Activated CD4-positive, alpha-beta T cell treated with anti-CD3 and anti-CD28 coated beads for 24 hours (primary cell): ENCODE measurements at regions not wholly inside any gene's neighbourhood (a gene's known extent, or its start where the extent isn't known, plus 50 kb on each side); places are given as distances from the start of the nearest gene placed in this dataset.

Source experiments
- DNase-seq, 2 donors: peaks; one replicate each; pipeline ENCODE4 v3.0.0-alpha.2; 2020; ENCODE audit warnings: low read depth in 2 of 2

DNA sequence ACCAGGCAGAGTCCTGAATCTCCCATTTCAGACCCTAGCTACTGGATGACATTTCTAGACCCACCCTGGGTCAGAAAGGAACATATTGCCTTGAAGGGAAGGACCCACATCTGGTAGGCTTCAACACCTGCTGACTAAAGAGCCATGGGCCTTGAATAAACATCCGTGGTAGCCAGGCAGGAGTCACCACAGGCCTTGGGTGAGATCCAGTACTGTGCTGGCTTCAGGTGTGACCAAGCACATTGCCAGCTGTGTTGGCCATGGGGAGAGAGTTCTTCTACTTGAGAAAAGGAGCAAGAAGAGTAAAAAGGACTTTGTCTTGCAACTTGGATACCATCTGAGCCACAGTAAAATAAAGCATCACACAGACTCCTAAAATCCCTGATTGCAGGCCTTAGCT lies 332.6 kb downstream of the SLC16A7 start:
- no peak for DNase-seq

DNA sequence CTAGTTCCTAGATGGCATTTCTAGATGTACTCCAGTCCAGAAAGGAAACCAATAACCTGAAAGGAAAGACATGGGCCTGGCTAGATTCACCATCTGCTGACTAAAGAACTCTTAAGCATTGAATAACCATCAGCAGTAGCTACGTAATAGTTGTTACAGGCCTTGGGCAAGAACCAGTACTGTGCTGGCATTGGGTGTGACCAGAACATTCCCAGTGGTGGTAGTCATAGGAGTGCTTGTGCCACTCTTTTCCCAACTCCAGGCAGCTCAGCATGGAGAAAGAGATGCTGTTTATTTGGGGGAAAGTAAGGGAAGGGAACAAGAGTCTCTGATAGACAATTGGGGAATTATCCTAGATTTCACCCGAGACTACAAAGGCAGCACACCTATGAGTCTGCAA lies 333.3 kb downstream of the SLC16A7 start:
- no peak for DNase-seq

DNA sequence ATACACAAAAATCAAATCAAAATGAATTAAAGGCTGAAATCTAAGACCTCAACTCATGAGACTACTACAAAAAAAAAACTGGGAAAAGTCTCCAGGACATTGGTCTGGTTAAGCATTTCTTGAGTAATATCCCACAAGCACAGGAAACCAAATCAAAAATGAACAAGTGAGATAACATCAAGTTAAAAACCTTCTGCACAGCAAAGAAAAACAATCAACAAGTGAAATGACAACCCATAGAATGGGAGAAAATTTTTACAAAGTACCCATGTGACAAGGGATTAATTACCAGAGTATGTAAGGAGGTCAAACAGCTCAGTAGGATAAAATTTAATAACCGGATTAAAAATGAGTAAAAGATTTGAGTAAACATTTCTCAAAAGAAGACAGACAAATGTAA lies 338.7 kb downstream of the SLC16A7 start:
- DNase-seq, result no peak

DNA sequence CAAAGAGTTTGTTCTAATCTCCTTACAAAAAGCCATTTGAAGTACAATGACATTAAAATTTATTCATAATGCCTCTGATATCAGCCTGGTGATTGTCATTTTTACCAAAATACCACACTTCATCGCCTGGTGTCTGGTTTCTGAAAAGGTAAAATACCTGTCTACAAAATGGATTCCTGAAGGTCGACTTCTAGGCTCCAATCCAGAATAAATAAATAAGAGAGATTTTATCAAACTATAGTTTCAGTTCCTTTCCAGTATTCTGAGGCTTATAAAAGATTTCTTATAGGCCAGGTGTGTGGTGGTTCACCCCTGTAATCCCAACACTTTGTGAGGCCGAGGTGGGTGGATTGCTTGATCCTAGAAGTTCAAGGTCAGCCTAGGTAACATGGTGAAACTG lies 340.7 kb downstream of the SLC16A7 start:
- no peak for DNase-seq

DNA sequence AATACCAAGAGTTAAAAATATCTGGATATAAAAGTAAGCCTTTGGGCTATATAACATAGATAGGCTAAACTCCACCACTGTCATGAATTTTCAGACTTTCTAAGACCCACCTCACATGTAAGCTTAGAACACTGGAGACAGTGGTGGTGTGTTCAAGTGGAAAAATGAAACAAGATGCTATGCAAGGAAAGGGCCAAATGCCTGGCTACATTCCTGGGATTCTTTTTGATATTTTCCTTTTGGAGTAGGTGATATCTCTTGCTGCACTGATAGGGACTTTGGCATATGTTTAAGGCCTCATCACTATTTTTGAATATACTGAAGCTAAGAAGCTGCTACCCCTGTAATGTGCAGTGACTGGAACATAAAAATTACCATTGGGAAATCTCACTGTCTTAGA lies 341.3 kb downstream of the SLC16A7 start:
- DNase-seq, result no peak

DNA sequence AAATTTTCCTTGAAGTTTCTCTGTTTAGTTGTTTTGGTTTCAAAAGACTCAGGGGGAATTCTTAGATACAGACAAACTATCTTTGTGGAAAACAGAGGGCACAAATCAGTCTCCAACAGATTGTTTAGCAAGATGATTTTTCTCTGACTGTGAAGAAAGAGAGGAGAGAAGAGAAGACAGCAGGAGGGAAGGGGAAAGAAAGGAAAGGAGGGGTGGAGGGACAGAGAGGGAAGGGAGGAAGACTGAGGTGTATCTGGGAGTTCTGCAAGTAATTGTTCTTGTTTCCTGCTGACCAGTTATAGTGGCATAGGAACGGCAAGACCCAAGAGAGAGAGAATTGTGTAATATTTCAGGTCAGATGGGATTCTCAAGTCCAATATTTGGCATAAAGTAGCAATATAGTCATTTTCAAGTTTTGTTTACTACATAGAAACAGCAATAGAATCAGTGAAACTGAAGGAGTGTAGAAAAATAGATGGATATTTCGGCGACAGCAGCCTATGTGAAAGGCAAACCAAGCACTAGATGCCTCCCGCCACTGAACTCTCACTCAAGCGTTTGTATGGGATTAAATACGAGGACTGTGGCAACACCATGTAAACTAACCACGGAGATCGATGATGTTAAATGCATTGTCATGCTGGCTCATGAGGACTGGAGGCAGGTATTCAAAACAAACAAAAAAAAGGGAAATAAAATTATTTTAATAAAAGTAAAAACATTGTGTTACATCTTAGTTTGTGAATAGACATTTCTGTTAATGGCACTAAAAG lies 342.5 kb downstream of the SLC16A7 start:
- no peak for DNase-seq

DNA sequence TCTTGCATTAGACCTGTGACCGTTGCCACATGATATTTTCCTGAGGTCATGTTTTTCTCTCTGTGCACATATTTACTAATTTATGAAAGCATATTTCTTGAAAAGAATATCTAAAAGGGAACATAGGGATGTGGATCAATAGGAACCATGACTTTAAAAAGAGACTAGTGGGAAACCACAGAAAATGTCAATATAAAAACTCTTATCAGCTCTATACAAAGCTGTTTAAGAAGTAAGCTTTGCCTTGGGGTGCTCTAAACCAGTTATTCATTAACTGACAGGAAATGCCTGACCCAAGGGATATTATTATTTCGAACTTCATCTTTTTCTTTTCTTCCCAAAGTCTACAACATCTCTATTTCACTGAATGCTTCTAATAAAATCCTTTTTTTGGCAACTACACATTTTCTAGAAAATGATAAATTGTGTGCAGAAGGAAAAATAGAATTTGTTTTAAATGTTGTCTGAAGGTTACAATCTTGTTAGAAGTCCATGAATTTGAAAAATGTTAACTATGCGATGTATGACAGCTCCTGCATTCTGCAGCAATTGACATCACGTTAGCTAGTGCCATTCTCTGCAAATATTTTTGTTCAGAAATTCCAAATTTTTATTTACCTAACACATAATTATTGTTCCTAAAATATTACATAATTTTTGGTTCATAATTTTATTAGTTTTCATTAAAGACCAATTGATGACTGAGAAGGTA lies 345.0 kb downstream of the SLC16A7 start:
- DNase-seq, result no peak

DNA sequence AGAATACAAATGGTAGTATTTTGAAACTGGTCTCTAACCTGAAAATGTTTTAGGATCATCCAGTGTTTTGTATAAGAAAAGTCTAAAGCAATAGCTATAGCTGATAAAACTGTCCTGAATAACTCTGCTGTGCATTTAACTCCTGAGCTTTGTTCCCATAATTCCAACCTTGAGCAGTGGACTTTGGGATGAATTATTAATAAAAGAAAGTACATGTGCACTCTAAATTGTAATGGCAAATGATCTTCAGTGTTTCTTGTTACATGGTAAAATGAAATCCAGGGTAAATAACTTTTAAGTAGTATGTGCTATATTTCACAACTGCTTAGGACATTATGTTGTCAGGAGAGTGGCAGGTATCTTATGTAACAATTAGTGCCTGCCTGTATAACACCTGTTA lies 345.6 kb downstream of the SLC16A7 start:
- DNase-seq, result no peak

DNA sequence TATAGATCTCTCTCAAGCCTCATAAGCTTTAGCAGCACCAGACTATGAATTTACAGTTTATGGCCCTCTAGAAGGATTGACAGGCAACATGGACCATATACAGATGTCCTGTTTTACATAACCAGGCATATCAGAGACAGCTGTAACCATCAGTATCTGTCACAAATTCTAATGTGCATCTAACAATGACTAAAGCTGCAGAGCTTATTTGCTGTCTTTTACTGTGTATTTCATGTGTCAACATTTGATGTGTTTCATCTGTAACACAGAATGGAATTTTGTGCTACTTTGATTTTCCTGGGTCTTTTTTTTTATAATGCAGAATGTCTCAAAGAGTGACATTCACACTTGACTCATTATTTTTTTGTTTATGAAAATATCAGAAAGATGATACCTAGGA lies 348.3 kb downstream of the SLC16A7 start:
- DNase-seq, result no peak

DNA sequence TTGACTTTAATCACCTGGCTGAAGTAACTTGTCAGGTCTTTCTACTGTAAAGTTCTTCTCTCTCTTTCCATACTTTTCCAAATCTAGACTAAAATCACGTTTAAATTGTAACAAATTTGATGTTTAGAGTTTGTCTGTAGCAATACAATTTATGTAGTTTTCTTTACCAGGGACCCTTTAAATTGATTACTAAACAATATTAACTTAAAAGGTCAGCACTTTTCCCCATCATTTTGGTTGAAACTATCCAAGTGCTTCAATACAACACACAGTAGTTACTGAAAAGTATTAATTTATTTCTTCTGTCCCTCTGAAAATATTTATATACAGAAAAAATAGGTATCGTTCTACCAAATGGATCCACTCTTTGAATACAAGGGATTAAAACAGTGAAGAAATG lies 350.8 kb downstream of the SLC16A7 start:
- DNase-seq, result no peak

DNA sequence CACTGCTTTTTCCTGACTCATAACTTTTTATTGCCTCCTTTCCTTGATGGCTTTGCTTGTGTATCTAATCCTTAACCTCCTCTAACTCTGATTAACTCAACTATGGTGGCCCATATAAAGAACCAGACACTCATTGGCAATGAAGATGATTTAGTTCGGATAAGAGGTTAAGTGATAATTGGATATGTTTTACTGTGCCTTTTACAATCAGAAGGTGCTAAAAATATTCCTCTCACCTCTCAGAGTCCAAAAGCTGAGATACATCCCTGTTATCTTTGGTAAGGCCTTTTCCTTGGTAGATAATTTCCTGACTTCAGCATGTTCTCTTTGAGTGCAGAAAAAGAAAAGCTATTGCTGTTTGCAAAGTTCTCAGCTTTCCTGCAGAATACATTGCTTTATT lies 367.7 kb downstream of the SLC16A7 start:
- no peak for DNase-seq

DNA sequence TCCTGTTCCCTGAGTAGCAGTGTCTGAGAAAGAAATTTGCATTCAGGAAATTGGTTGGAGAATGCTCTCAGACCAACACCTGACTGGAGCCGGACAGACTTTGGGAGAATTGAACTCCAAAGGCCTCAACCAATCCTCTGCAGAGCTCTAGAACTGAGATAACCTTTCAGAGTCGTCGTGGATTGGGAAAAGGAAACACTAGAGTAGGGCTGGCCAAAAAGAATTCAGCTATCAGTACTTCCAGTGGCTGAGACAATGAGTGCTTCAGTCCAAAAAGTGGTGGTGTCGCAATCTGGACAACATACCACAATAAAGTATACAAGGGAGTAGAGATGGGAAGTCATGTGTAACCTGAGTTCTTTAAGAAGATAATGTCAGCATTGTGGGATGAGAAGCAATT lies 377.1 kb downstream of the SLC16A7 start:
- DNase-seq, result no peak

DNA sequence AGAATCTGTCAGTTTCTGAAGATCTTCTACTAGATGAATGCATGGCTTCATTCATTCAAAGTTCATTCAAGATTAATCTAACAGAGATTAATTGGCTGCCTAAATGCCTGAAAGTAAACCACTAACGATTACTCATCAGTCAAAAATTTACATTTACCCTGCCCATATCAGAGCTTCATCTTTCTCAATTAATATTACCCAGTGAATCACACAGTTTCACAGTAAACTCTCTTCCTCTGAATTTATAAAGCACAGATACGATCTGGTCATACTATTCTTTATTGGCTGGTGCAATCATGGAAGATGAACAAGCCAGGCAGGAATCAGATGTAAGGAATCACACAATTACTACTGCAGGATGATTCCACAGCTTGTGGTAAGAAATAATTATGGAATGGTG lies 377.7 kb downstream of the SLC16A7 start:
- DNase-seq, result no peak

DNA sequence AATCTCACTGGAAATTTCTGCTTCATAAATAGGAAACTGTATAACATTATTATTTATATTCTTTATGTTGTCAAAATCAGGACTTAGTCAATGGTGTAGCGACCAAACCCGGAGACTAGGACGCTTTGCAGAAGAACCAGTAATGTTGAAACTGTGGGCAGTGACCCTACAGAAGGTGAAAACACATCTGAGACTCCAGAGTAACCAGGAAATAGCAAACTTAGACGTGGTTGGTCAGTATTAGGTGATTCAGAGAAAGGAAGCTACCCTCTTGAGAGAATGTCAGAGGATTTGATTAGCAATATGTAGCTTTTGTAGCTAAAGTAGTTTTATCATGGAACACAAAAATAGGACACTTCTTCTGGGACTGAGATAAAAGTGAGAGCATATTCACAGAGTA lies 381.9 kb downstream of the SLC16A7 start:
- DNase-seq, result no peak

DNA sequence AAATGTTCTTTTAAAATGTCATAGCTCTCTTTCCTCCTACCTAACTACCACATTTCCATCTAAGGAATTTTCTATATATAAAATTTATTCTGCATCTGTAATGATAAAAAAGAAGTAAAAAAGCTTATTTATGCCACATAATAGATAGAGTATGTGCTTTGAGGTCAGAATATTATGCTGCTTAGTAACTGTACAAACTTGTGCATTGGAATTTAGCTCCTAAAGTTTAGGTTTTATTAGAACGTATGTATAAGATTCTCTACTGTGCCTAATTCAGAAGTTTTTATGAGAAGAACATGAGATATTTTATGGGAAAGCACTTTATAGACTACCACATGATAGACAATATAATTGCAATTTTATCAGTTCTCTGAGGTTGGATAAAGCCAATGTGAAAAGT lies 384.6 kb downstream of the SLC16A7 start:
- DNase-seq, result no peak

DNA sequence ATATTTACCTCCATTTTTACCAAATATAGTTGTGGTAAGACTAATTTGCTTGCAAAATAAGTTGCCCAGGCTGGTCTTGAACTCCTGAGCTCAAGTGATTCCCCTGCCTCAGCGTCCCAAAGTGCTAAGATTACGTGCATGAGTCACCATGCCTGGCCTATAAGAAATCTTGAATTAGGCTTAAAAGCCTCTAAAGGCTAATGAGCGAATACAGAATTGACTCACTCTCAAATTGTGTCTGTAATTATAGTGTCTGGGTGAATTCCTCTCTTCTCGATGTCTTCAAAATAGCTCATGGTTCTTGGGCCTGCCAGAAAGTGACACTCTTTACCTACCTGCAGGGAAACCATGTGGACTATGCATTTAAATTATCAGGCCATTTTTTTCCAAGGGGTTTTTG lies 403.5 kb downstream of the SLC16A7 start:
- DNase-seq, result no peak

DNA sequence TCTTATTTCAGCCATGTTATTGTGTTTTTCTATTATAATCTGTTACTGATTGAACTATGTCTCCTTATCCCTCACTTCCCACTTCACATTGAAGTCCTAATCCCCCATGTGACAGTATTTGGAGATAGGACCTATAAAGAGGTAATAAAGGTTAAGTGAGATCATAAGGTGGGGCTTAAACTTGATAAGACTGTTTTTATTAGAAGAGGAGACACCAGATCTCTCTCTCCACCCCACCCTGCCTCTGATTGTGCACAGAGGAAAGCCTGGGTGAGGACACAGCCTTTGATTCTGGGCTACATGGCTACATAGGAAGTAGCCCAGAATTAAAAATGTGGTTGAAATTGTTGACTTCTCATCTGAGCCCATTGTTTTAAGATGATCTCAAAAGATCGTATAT lies 414.7 kb downstream of the SLC16A7 start:
- no peak for DNase-seq

DNA sequence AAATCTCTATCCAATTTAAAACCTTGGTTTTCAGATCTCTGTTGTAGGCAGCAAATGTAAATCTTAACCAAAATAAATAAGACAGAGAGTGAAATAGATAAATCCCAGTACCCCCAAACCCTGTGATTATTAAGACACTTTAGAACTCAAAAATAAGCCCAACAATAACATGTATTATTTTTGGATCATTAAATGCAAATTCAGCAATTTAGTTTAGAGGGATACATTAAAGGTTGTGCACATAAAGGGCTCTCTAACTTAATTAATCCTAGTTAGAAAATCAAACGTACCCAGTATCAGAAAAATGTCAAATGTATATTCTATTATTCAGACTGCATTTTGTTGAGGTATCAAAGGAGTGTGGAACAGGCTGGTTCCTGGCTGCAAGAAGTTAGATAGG lies 416.8 kb downstream of the SLC16A7 start:
- DNase-seq, result no peak

DNA sequence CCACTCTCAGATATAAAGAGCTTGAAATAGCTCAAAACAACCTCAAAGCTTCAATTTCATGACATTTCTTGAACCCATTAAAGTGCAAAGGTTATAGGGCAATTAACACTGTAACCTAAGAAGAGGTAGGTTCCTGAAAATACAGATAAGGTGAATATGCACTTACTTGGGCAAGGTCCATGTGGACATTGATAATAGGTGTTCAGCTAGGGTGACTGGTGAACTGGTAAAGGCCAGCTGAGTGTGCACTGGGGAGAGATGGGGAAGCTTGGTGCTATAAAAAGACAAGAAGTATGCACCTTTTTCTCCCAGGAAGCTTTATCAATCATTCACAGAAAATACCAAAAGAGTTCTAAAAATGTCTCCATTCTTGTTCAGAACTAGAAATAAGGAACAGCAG lies 418.6 kb downstream of the SLC16A7 start:
- no peak for DNase-seq

DNA sequence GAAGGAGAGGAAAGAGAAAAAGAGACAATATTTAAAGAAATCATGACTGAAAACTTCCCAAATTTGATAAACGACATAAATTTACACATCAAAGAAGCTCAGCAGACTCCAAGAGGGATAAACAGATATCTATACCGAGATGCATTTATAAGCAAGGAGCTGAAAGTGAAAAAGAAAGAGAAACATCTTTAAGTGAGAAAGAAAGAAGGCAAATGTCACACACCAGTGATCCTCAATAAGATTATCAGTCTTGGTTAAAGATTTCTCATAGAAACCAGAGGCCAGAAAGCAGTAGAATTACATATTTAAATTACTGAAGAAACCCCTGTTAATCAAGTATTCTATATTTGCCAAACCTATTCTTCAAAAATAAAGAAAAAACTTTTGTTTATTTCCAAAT lies 424.2 kb downstream of the SLC16A7 start:
- DNase-seq, result no peak

DNA sequence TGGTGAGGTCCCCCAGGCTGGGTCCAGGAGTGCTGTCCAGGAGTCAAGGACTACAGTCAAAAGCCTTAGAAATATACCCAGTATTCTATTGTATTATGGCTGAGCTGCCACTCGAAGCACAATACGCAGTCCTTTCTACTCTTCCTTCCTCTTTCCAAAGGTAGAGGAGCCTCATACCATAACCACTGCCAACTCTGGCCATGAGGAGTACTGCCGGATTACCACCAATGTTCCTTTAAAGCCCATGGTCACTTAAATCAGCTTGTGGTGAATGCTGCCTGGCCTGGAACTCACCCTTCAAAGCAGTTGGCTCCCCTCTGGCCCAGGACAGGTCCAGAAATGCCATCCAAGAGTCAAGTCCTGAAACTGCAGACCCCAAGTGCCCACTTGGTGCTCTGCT lies 425.4 kb downstream of the SLC16A7 start:
- no peak for DNase-seq

DNA sequence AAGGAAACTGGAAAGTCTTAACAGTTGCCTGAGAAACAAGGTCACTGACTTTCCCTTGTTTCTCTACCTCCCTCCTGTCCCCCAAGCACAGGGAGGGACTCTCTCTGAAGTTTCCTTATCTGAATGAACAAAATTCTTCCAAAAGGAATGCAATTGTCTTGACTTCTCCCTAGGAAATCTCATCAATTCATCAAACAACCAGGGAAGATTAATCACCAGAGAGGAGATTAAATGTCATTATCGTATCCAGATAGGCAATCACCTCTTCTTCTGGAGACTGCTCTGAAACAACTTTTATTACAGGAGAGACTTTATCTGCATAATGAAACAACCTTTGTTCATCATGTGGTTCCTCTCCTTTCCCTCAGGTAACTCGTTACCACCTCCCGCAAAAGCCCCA lies 431.4 kb downstream of the SLC16A7 start:
- DNase-seq, result no peak

DNA sequence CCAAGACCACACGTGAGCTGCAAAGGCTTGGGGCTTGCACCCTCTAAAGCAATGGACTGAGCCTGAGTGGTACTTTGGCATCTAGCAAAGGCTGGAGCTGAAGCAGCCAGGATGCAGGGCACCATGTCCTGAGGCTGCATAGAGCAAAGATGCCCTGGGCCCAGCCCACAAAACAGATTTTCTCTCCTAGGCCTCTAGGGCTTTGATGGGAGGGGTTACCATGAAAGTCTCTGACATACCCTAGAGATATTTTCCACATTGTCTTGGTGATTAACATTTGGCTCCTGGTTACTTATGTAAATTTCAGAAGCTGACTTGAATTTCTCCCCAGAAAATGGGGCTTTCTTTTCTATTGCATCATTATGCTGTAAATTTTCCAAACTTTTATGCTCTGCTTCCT lies 438.3 kb downstream of the SLC16A7 start:
- DNase-seq, result no peak

DNA sequence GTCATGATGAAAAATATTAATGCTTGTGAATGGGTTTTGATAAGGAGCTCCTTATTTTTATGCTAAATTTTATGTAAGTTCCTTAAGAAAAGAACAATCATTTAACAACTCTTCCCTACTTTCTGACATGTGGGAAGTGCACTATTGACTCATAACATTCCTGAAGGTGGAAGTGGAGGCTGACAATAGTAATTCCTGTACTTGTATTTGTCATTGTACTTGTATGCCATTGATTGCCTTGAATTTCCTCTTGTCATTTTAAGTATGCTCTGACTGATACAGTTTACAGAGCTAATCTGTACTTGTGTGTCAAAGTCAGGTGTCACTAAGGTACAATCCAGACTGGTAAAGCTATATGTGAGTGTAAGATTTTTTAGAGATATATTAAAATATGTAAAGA lies 440.0 kb downstream of the SLC16A7 start:
- DNase-seq, result no peak
